Renal cortex interstitium (tissue), 11 donors: ENCODE measurements at regions not wholly inside any gene's neighbourhood (a gene's known extent, or its start where the extent isn't known, plus 50 kb on each side); places are given as distances from the start of the nearest gene placed in this dataset.
"Not testable (repeated sequence)": the region's sequence is repeated elsewhere in the genome, so short reads cannot be mapped to it uniquely, and the experiment has no call there.

Experiments used
- DNase-seq, 11 donors: peaks; one replicate each; pipeline ENCODE4 v3.0.0-alpha.2; 2013; ENCODE audit warnings: low read depth in 9 of 11, low spot score in 4 of 11; ENCODE audit errors: extremely low read depth in 1 of 11

- no peak for DNase-seq
Observed at GRCh38 chr4:120232050-120232449, 165.4 kb upstream of the MAD2L1 start.

GRCh38 chr4:120228086-120228485 lies 161.4 kb upstream of the MAD2L1 start:
- DNase-seq: no peak

DNA sequence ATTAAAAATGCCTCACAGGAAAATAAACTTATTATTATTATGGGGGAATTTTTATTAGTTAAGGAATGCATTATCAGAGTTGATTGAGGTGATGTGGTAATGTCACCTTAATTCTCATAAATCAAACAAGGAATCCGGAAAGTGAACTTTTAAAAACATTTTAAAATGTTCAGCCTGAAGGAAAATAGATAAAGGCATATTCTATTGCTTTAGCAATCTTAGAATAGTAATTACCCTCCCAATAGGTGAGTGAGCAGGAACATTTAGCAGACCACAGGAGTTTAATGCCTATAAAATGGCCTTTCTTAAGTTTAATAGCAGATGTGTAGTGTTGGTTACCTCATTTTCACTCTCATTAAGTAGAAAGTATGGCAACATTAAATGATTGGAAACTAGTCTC lies 160.9 kb upstream of the MAD2L1 start:
- DNase-seq: no peak

DNA sequence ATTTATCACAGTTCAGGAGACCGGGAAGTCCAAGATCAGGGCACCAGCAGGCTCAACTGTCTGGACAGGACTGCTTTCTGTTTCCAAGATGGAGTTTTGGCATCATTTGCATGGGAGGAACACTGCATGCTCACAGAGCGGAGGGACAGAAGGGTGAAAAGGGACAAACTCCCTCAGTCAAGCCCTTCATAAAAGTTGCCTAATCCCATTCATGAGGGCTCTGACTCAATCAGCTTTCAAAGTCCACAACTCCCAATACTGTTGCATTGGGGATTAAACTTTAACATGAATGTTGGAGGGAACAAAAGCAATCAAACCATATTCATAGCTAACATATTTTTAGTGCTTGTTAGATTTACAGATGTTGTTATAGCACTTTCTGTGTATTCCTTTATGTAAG lies 158.9 kb upstream of the MAD2L1 start:
- DNase-seq: no peak

- DNase-seq: no peak
Observed at GRCh38 chr4:120218981-120219380, 152.3 kb upstream of the MAD2L1 start.

GRCh38 chr4:120215350-120215749 lies 148.7 kb upstream of the MAD2L1 start:
- DNase-seq: no peak

GRCh38 chr4:120211408-120212015 lies 144.9 kb upstream of the MAD2L1 start:
- DNase-seq: no peak

DNA sequence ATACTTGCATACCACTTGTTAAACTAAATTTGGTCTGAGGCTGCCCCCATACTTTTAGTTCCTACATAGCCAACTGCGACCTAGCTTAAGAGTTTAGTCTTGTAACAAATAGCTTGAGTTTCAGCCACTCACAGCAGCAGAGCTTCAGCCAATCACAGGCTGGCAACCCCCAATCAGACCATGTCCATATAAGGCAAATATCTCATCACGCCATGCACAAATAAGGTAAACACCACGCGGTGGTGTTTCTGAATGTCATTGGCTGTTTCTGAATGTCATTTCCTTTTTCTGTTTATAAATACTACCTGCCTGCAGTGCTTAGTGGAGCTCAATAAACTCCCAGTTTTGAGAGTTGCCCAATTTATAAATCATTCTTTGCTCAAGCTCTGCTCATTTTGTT lies 143.1 kb upstream of the MAD2L1 start:
- no peak for DNase-seq

- no peak for DNase-seq
Observed at GRCh38 chr4:120207021-120207420, 140.4 kb upstream of the MAD2L1 start.

- DNase-seq: no peak
Observed at GRCh38 chr4:120202222-120202621, 135.6 kb upstream of the MAD2L1 start.

- DNase-seq: not testable (repeated sequence)
Observed at GRCh38 chr4:120200573-120201110, 134.0 kb upstream of the MAD2L1 start.

- DNase-seq: no peak
Observed at GRCh38 chr4:120198411-120198810, 131.8 kb upstream of the MAD2L1 start.

DNA sequence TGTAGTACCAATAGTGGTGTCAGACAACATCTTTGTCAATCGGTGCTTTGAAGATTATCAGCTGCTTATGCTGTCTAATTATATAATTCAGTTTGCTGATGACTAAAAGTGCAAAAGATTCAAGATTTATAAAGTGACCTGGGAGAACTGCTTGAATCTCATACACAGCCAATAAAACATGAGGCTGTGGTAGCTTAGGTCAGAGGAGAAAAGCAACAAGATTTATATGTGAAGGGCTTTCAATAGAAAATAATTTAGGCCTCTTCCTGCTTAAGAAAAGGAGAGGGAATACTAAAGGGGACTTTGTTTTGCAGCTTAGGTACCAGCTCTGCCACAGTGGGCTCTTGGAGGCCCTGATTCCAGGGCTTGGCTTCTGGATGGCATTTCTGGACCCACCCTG lies 111.0 kb upstream of the MAD2L1 start:
- DNase-seq: no peak

GRCh38 chr4:120175272-120175671 lies 108.6 kb upstream of the MAD2L1 start:
- no peak for DNase-seq

- DNase-seq: no peak
Observed at GRCh38 chr4:120163895-120164294, 97.2 kb upstream of the MAD2L1 start.

GRCh38 chr4:120158841-120159463 lies 92.3 kb upstream of the MAD2L1 start:
- no peak for DNase-seq

DNA sequence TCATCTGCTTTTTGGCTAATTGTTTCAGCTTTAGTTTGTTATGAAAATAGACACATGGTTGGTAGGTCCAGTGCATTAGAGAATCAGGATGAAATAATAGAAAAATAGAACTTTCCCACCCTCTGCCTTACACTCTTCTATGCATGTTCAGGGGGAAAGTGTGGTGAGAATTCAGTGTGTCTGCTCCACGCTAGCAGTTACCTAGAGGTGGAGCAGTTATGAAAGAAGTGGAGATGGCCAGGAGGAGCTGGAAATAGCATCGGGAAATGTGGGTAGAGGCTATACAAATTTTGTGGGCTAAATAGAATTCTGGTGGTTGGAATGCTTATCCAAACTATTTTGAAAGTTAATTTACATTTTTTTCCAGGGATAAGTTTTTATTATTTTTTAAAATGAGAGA lies 91.4 kb upstream of the MAD2L1 start:
- no peak for DNase-seq

- peak; percentile 45 to 76 (median 61) for DNase-seq
Observed at GRCh38 chr4:120156120-120156718, 89.6 kb upstream of the MAD2L1 start.

- DNase-seq: no peak
Observed at GRCh38 chr4:120155287-120155686, 88.6 kb upstream of the MAD2L1 start.

- DNase-seq: no peak
Observed at GRCh38 chr4:120144634-120145033, 78.0 kb upstream of the MAD2L1 start.

GRCh38 chr4:120144041-120144440 lies 77.4 kb upstream of the MAD2L1 start:
- no peak for DNase-seq
